GM18502 (cell line): ENCODE measurements at regions not wholly inside any gene's neighbourhood (a gene's known extent, or its start where the extent isn't known, plus 50 kb on each side); places are given as distances from the start of the nearest gene placed in this dataset.
"Not testable (repeated sequence)": the region's sequence is repeated elsewhere in the genome, so short reads cannot be mapped to it uniquely, and the experiment has no call there.

Source experiments
- ATAC-seq: cut with Tn5 transposase; IDR thresholded peaks from one replicate; pipeline ENCODE4 v1.9.1; 2021; ENCODE audit warnings: mild to moderate bottlenecking; ENCODE audit not compliant: unreplicated experiment, poor library complexity

GRCh38 chr4:86472377-86473019, 112.6 kb upstream of the MAPK10 start:
- no peak for ATAC-seq

DNA sequence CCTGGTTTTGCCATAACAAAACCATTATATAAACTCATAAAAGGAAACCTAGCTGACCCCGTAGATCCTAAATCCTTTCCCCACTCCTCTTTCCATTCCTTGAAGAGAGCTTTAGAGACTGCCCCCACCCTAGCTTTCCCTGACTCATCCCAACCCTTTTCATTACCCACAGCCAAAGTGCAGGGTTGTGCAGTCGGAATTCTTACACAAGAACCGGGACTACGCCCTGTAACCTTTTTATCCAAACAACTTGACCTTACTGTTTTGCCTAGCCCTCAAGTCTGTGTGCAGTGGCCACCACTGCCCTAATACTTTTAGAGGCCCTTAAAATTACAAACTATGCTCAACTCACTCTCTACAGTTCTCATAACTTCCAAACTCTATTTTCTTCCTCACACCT, 116.0 kb upstream of the PTPN13 start:
- not testable (repeated sequence) for ATAC-seq

GRCh38 chr4:86481440-86481839, 112.7 kb upstream of the PTPN13 start:
- ATAC-seq = no peak

DNA sequence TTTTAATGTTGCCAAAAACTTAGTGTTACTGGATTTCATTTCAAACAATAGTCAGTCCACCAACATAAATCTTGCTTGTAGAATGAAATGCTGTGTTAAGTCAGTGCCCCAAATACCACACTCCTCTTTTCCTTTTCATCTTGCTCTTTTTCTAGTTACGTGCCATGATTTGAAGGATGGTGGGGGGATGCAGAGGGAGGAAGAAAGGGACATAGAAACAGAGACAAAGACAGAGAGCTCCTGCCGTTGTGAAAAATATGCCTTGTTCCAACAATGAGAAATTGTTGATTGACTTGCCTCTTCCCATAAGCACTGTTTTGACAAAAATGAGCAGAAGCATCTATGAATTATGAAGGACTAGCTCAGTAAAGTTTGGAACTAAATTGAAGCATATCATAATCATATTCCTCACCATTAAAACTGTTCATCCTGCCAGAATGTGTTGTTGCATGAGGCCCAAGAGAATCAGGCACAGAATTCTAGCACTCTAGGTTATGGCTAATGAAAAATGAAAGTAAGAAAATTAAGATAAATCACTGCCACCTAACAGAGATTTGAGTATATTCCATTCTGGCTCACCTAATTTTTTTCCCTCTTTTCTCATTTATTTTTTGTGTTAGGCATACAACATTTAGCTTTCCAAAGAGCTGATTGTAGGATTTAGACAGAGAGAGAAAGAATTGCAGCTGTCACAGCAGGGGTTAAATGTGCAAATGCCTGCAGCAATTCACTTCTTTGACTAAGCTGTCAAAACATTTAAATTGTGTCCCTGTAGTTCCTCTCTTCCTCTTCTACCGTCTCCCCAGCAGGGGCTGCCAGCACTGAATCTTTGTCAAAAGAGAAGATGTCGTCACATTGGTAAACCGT, 111.6 kb upstream of the PTPN13 start:
- no peak for ATAC-seq

DNA sequence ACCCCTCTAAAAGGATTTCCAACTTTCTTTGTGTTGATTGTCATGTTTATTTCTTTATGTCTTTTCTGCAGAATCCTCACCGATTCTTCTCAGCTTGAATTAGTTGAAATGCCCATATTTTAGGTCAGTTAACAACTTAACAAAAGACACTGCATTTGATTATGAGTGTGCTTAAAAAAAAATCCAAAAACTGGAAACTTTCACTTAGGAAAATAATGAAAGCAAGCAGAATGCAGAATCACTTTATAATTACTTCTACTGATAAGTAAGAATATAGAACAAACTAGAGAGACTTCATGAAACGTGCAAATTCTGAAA, 111.0 kb upstream of the PTPN13 start:
- no peak for ATAC-seq

GRCh38 chr4:86483773-86484172, 110.3 kb upstream of the PTPN13 start:
- ATAC-seq = no peak

DNA sequence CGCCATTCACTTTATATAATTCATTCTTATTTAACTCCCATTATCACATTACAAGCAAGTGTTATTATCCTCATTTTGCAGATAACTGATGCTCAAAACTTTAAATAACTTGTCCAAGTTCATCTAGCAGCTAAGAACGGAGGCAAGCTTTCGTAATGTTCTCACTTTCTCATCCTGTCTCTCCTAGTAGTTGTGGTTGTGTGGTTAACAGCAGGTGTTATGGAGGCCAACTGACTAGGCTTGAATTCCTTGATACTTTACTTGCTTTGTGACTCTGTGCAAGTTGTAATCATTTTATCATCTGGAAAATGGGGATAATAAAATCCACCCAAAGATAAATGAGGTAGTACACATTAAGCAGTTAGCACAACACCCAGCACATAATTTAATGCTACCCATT, 109.9 kb upstream of the PTPN13 start:
- ATAC-seq = no peak

DNA sequence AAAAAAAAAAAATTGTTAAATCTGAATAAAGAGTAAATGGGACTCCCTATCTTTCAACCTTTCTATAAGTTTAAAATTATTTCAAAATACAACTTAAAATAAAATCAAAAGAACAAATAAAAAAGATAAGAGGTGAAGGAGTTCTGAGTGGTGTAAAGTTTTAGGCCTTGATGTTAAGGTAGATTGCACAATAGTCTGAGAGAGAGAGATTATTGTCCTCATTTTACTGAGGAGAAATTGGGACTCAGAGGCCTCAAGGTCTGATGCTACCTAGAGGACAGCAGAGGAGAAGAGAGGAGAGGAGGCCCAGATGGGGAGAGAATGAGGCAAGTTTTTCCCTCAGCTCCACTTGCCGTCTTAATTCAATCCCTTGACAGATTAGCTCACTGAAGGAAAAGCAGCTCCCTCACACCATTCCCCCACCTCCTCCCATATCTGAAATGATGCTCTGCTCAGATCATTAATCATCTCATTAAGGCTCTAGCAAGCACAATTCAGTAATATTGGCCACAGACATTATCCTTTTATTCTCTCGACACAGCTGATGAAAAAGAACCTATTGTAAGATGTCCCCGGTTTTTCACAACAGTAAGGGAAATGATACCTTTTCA, 106.3 kb upstream of the PTPN13 start:
- no peak for ATAC-seq

DNA sequence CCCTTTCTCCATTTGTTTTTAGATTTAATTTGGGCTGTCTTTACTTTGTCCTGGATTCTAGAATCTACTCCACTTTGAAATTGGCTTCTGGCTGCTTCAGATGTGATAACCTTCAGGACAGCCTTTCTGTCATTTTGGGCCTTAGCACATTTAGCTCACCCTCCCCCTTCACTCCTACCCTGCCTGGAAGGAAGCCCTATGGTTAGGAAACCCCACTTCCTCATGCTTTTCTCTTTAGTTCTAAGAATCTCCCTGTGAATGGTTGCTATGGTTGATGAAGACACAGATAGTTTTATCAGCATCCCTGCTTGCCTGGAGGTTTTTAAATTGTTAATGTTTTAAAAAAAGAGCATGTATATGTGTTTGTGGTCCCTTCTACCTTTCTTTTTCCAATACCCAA, 100.7 kb upstream of the PTPN13 start:
- no peak for ATAC-seq

GRCh38 chr4:86496094-86497080, 97.7 kb upstream of the PTPN13 start:
- ATAC-seq = no peak

DNA sequence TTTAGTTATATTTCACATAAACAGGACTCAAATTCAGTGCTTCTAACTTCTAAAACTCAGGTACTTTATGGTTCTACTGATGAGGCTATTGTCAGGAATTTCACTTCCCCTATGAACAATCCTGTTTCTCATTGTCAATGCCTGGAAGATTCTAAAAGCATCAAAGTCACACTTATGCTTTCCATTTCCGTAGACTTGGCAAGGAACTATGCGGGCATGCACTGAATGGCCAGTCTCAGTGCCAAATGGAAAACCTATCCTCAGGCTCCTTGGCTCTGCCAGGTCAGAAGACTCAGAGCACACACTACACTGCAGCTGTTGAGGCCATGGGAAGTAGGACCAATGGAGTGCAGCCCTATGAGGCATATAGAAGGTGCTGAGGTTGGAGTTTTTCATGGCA, 97.0 kb upstream of the PTPN13 start:
- ATAC-seq = no peak

GRCh38 chr4:86497980-86498862, 95.9 kb upstream of the PTPN13 start:
- ATAC-seq = peak; percentile 90

DNA sequence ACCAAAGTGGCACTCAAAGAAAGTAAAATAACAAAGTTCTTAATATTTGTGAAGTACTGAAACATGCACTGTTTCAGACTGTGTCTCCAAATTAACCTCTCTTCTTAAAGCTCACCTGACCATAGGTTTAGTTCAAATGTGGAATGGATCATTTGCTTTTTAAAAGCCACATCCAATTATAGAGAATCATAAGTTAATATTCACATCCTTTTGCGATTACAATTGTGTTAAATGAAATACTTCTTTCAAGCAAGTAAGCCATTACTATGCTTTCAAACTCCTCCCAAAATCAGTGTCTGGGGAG, 95.3 kb upstream of the PTPN13 start:
- ATAC-seq = peak; percentile 4

- ATAC-seq = no peak
These were observed 93.6 kb upstream of the PTPN13 start for GRCh38 chr4:86500527-86500926.

DNA sequence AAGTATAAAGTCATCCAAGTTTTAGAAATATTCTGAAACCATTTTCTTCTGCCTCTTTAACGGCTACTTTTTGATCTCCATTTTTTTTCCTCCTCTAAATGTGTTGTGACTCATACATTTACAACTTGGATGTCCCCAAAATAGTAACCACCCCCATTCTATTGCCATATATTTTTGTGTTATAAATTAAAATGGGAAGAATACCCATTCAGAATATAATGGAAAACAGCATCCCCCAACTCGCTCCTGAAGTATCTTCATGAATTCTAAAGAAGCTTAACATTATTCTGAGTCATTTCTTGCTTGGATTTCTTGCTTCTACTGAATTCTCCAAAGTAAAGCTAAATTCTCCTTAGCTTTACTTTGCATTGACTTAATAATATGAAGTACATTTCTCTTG, 92.0 kb upstream of the PTPN13 start:
- ATAC-seq = no peak

DNA sequence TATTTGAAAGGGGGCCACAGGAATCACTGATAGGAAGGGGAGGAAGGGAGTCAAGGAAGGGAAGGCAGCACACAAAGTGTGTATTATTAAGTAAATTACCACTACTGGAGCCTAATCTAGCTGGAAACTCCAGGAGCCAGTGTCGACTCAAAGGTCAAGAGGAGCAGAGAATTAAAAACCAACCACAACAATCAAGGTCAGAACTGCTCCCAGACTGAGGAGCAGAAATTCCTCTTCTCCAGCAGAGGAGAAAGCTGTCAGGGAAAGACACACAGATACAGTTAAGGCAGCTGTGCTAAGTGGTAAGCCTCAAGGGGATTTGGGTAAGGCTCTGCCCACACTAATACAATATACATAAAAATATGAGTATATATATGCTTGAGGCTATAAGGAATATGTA, 87.5 kb upstream of the PTPN13 start:
- ATAC-seq = no peak

- ATAC-seq = no peak
These were observed 85.7 kb upstream of the PTPN13 start for GRCh38 chr4:86508436-86508835.

DNA sequence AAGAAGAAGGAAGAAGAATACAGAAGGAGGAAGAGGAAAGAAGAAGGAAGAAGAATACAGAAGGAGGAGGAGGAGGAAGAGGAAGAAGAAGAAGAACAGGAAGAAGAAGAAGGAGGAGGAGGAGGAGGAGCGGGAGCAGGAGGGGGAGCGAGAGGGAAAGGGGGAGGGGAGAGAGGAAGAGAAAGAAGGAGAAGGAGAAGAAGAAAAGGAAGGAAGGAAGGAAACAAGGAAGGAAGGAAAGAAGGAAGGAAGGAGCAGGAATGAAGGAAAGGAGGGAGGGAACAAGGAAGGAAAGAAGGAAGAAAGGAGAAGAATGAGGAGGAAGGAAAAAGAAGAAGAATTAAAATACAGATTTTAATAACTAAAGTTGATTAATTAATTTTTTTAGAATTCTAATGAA, 82.5 kb upstream of the PTPN13 start:
- ATAC-seq = no peak

GRCh38 chr4:86512631-86513030, 81.5 kb upstream of the PTPN13 start:
- ATAC-seq = no peak

DNA sequence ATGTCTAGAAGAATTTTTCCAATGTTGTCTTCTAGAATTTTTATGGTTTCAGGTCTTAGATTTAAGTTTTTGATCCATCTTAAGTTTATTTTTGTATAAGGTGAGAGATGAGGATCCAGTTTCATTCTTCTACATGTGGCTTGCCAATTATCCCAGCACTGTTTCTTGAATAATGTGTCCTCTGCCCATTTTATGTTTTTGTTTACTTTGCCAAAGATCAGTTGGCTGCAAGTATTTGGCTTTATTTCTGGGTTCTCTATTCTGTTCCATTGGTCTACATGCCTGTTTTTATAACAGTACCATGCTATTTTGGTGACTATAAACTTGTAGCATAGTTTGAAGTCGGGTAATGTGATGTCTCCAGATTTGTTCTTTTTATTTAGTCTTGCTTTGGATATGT, 78.2 kb upstream of the PTPN13 start:
- ATAC-seq = not testable (repeated sequence)
